ENCODE measurements at regions not wholly inside any gene's neighbourhood (a gene's known extent, or its start where the extent isn't known, plus 50 kb on each side); places are given as distances from the start of the nearest gene placed in this dataset.
"Not testable (repeated sequence)": the region's sequence is repeated elsewhere in the genome, so short reads cannot be mapped to it uniquely, and the experiment has no call there.

DNA sequence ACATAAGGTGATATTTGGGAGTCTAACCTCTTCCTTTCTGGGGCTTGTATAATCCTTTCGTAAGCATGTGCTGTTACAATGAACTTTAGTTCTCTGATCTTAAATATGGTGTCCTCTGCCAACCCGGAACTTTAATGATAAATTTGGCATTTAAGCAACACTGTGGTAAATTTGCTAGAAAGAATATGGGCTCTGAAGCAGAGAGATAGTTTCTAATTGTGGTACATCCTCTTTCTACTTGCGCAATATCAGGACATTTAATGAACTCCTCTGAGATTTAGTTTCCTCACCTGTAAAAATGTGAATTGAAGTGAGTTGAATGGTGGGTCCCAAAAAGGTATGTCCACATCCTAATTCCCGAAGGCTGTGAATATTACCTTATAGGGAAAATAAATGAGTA is 364.7 kb downstream of the CAAP1 start:
- H3K4me1 Mint-ChIP-seq (ENCODE audit: low read depth) = no peaks in the 10 kb centered on the region
- peaks cover 11% of the 10 kb centered on the region for H3K9me3 Mint-ChIP-seq
- no peaks in the 10 kb centered on the region for H3K36me3 Mint-ChIP-seq (ENCODE audit: low read depth)
- H3K27me3 Mint-ChIP-seq (ENCODE audit: insufficient read depth) = no peaks in the 10 kb centered on the region
- DNase-seq (ENCODE audit: low spot score) = no peak
- intact Hi-C loops (cut with micrococcal nuclease) = no loop called here
- no peak overlapping the region for H3K4me3 Mint-ChIP-seq
- no peak overlapping the region for H3K27ac Mint-ChIP-seq

- H3K4me3 Mint-ChIP-seq = no peak overlapping the region
- H3K36me3 Mint-ChIP-seq (ENCODE audit: low read depth) = no peaks in the 10 kb centered on the region
- no peak overlapping the region for H3K27ac Mint-ChIP-seq
- DNase-seq (ENCODE audit: low spot score) = no peak
- no peaks in the 10 kb centered on the region for H3K27me3 Mint-ChIP-seq (ENCODE audit: insufficient read depth)
- intact Hi-C loops (cut with micrococcal nuclease) = no loop called here
- H3K4me1 Mint-ChIP-seq (ENCODE audit: low read depth) = no peaks in the 10 kb centered on the region
- H3K9me3 Mint-ChIP-seq = peaks cover 11% of the 10 kb centered on the region
Measured at GRCh38 chr9:26524267-26524666, 368.3 kb downstream of the CAAP1 start.

GRCh38 chr9:26523577-26523976 is 369.0 kb downstream of the CAAP1 start:
- intact Hi-C loops (cut with micrococcal nuclease) = no loop called here
- no peak overlapping the region for H3K27ac Mint-ChIP-seq
- H3K4me3 Mint-ChIP-seq = no peak overlapping the region
- DNase-seq (ENCODE audit: low spot score) = no peak
- no peaks in the 10 kb centered on the region for H3K27me3 Mint-ChIP-seq (ENCODE audit: insufficient read depth)
- H3K36me3 Mint-ChIP-seq (ENCODE audit: low read depth) = no peaks in the 10 kb centered on the region
- no peaks in the 10 kb centered on the region for H3K4me1 Mint-ChIP-seq (ENCODE audit: low read depth)
- peaks cover 11% of the 10 kb centered on the region for H3K9me3 Mint-ChIP-seq

GRCh38 chr9:26520141-26520540 is 372.5 kb downstream of the CAAP1 start:
- H3K27me3 Mint-ChIP-seq (ENCODE audit: insufficient read depth) = no peaks in the 10 kb centered on the region
- intact Hi-C loops (cut with micrococcal nuclease) = no loop called here
- H3K36me3 Mint-ChIP-seq (ENCODE audit: low read depth) = no peaks in the 10 kb centered on the region
- H3K4me1 Mint-ChIP-seq (ENCODE audit: low read depth) = no peaks in the 10 kb centered on the region
- no peak for DNase-seq (ENCODE audit: low spot score)
- no peak overlapping the region for H3K27ac Mint-ChIP-seq
- no peak overlapping the region for H3K4me3 Mint-ChIP-seq
- no peaks in the 10 kb centered on the region for H3K9me3 Mint-ChIP-seq

- intact Hi-C loops (cut with micrococcal nuclease) = no loop called here
- Mint-ChIP-seq H3K9me3 (no peaks in the 10 kb centered on the region), H3K4me1 (ENCODE audit: low read depth) (no peaks in the 10 kb centered on the region), H3K36me3 (ENCODE audit: low read depth) (no peaks in the 10 kb centered on the region), H3K27me3 (ENCODE audit: insufficient read depth) (no peaks in the 10 kb centered on the region), H3K4me3 (no peak overlapping the region), H3K27ac (no peak overlapping the region)
- DNase-seq (ENCODE audit: low spot score) = no peak
Measured at GRCh38 chr9:26516773-26517343, 375.7 kb downstream of the CAAP1 start.

- no peaks in the 10 kb centered on the region for H3K4me1 Mint-ChIP-seq (ENCODE audit: low read depth)
- DNase-seq (ENCODE audit: low spot score) = no peak
- no peaks in the 10 kb centered on the region for H3K27me3 Mint-ChIP-seq (ENCODE audit: insufficient read depth)
- H3K27ac Mint-ChIP-seq = no peak overlapping the region
- no peaks in the 10 kb centered on the region for H3K36me3 Mint-ChIP-seq (ENCODE audit: low read depth)
- no peaks in the 10 kb centered on the region for H3K9me3 Mint-ChIP-seq
- intact Hi-C loops (cut with micrococcal nuclease) = no loop called here
- H3K4me3 Mint-ChIP-seq = no peak overlapping the region
Measured at GRCh38 chr9:26513730-26514129, 378.9 kb downstream of the CAAP1 start.

DNA sequence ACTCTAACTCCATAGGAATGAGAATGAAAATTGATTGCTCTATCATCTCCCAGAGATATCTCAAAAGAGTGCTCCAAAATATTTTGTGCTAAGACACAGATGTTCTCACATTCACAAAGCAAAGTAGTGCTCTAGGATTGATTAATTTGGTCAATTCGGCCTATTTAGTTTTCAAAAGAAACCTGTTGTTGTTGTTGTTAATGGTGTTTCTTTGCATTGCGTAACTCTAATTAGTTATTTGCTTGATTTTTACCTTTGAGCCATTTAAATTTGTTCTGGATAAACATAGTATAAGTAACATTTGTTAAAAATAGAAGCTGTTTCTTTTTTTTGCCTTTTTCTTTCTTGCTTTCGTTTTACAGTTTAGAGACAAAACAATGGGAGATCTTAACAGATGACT is 382.5 kb downstream of the CAAP1 start:
- Mint-ChIP-seq H3K27ac (no peak overlapping the region), H3K4me1 (ENCODE audit: low read depth) (no peaks in the 10 kb centered on the region), H3K4me3 (no peak overlapping the region), H3K27me3 (ENCODE audit: insufficient read depth) (no peaks in the 10 kb centered on the region), H3K9me3 (no peaks in the 10 kb centered on the region), H3K36me3 (ENCODE audit: low read depth) (no peaks in the 10 kb centered on the region)
- intact Hi-C loops (cut with micrococcal nuclease) = no loop called here
- DNase-seq (ENCODE audit: low spot score) = no peak

GRCh38 chr9:26508897-26509296 is 383.7 kb downstream of the CAAP1 start:
- no peaks in the 10 kb centered on the region for H3K4me1 Mint-ChIP-seq (ENCODE audit: low read depth)
- H3K27me3 Mint-ChIP-seq (ENCODE audit: insufficient read depth) = no peaks in the 10 kb centered on the region
- intact Hi-C loops (cut with micrococcal nuclease) = no loop called here
- H3K9me3 Mint-ChIP-seq = no peaks in the 10 kb centered on the region
- no peak for DNase-seq (ENCODE audit: low spot score)
- H3K27ac Mint-ChIP-seq = no peak overlapping the region
- H3K36me3 Mint-ChIP-seq (ENCODE audit: low read depth) = no peaks in the 10 kb centered on the region
- H3K4me3 Mint-ChIP-seq = no peak overlapping the region

DNA sequence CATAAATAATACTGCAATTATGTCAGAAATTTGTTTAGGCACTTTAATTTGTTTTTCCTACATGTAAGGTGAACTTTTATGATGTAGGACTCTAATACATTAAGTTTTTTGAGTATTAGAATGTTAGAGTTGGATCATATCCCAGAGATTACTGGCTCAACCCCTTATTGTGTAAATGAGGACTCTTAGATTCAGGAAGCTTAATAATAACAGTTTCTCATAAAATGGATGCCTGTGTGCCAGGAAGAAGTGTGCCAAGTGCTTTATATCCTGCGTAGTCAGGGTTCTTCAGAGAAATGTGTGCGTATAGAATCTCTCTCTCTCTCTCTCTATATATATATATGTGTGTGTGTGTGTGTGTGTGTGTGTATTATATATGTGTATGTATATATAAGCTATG is 388.5 kb downstream of the CAAP1 start:
- no peaks in the 10 kb centered on the region for H3K27me3 Mint-ChIP-seq (ENCODE audit: insufficient read depth)
- intact Hi-C loops (cut with micrococcal nuclease) = no loop called here
- H3K9me3 Mint-ChIP-seq = no peaks in the 10 kb centered on the region
- DNase-seq (ENCODE audit: low spot score) = no peak
- H3K4me3 Mint-ChIP-seq = no peak overlapping the region
- no peaks in the 10 kb centered on the region for H3K36me3 Mint-ChIP-seq (ENCODE audit: low read depth)
- H3K4me1 Mint-ChIP-seq (ENCODE audit: low read depth) = no peaks in the 10 kb centered on the region
- H3K27ac Mint-ChIP-seq = no peak overlapping the region

DNA sequence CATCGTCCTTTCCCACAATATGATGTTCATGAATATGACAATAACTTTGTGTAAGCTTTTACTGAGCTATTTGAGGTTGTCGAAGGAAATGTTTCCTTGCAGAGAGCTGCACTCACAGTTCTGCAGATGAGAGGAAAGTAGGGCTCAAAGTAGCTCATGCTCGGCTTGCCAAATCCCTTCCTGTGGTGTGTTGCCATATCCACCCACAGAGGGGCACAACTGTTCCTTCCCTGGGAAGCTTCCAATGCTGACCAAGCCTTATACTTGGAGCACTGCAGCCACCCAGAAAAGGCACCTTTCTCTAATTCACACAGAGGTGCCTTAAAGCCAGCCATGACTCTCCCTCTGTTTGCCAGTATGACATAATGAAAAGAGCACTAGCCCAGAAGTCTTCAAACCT is 390.3 kb downstream of the CAAP1 start:
- no peak overlapping the region for H3K27ac Mint-ChIP-seq
- H3K4me3 Mint-ChIP-seq = no peak overlapping the region
- H3K4me1 Mint-ChIP-seq (ENCODE audit: low read depth) = no peaks in the 10 kb centered on the region
- peaks cover 8% of the 10 kb centered on the region for H3K9me3 Mint-ChIP-seq
- intact Hi-C loops (cut with micrococcal nuclease) = no loop called here
- no peak for DNase-seq (ENCODE audit: low spot score)
- no peaks in the 10 kb centered on the region for H3K36me3 Mint-ChIP-seq (ENCODE audit: low read depth)
- no peaks in the 10 kb centered on the region for H3K27me3 Mint-ChIP-seq (ENCODE audit: insufficient read depth)

- H3K4me3 Mint-ChIP-seq = no peak overlapping the region
- no peak for DNase-seq (ENCODE audit: low spot score)
- H3K9me3 Mint-ChIP-seq = peaks cover 8% of the 10 kb centered on the region
- intact Hi-C loops (cut with micrococcal nuclease) = no loop called here
- H3K4me1 Mint-ChIP-seq (ENCODE audit: low read depth) = no peaks in the 10 kb centered on the region
- no peaks in the 10 kb centered on the region for H3K27me3 Mint-ChIP-seq (ENCODE audit: insufficient read depth)
- H3K36me3 Mint-ChIP-seq (ENCODE audit: low read depth) = no peaks in the 10 kb centered on the region
- H3K27ac Mint-ChIP-seq = no peak overlapping the region
Measured at GRCh38 chr9:26500471-26500870, 392.1 kb downstream of the CAAP1 start.

GRCh38 chr9:26492608-26493521 is 399.7 kb downstream of the CAAP1 start:
- H3K36me3 Mint-ChIP-seq (ENCODE audit: low read depth); H3K27me3 Mint-ChIP-seq (ENCODE audit: insufficient read depth); intact Hi-C loops (cut with micrococcal nuclease); H3K27ac Mint-ChIP-seq; H3K4me3 Mint-ChIP-seq; DNase-seq (ENCODE audit: low spot score); H3K4me1 Mint-ChIP-seq (ENCODE audit: low read depth): not testable (repeated sequence)
- H3K9me3 Mint-ChIP-seq = peaks cover 22% of the 10 kb centered on the region

- H3K4me1 Mint-ChIP-seq (ENCODE audit: low read depth); H3K27ac Mint-ChIP-seq; H3K36me3 Mint-ChIP-seq (ENCODE audit: low read depth); DNase-seq (ENCODE audit: low spot score); H3K4me3 Mint-ChIP-seq; H3K27me3 Mint-ChIP-seq (ENCODE audit: insufficient read depth); intact Hi-C loops (cut with micrococcal nuclease): not testable (repeated sequence)
- H3K9me3 Mint-ChIP-seq = peaks cover 23% of the 10 kb centered on the region
Measured at GRCh38 chr9:26491922-26492607, 400.5 kb downstream of the CAAP1 start.

Data from activated T-helper 1 cell treated with anti-CD3 and anti-CD28 coated beads, Interleukin-12 subunit alpha, Interleukin-12 subunit beta, Interleukin-2, Interleukin-4 antibody, amounts not matched to agents 30 ng/mL and 10 ng/mL and 1 ng/mL, durations not matched to agents 14 hours and 24 hours and 36 hours (primary cell).